ENCODE measurements at regions not wholly inside any gene's neighbourhood (a gene's known extent, or its start where the extent isn't known, plus 50 kb on each side); places are given as distances from the start of the nearest gene placed in this dataset.

DNA sequence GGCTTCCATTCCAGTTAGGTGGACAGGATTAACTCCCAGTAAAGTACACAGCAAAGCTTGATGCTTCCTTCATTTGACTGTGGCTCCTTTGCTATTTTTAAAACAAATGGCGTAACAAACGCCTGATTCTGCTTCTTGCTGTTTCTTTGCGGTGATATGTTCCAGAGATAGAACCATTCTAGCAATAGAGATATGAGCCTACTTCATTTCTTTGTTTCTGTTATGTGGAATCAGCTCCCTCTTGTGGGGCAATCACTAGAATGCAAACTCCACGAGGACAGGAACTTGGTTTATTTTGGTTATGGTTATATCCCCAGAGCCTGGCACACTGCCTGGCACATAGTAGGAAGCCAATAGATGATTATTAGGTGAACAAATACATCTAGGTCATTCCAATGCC lies 122.6 kb upstream of the SLC6A11 start:
- TF ChIP-seq BACH2 (CRISPR knock-in tag; IDR thresholded peaks at IDR 0.05; ENCODE audit: borderline replicate concordance) (no peak), RARB (CRISPR knock-in tag; IDR thresholded peaks at IDR 0.05) (no peak), OSR1 (CRISPR knock-in tag; IDR thresholded peaks at IDR 0.05) (no peak), TCF4 (CRISPR knock-in tag; IDR thresholded peaks at IDR 0.05; ENCODE audit: borderline replicate concordance) (no peak), ZFP30 (CRISPR knock-in tag; IDR thresholded peaks at IDR 0.05) (no peak), CREB5 (CRISPR knock-in tag; IDR thresholded peaks at IDR 0.05; ENCODE audit: low read depth) (no peak), ZC3H10 (CRISPR knock-in tag; IDR thresholded peaks at IDR 0.05) (no peak), ISL1 (CRISPR knock-in tag; IDR thresholded peaks at IDR 0.05) (no peak), PPARA (CRISPR knock-in tag; IDR thresholded peaks at IDR 0.05; ENCODE audit: borderline replicate concordance) (no peak)
- TF ChIP-seq, protein P1, sequence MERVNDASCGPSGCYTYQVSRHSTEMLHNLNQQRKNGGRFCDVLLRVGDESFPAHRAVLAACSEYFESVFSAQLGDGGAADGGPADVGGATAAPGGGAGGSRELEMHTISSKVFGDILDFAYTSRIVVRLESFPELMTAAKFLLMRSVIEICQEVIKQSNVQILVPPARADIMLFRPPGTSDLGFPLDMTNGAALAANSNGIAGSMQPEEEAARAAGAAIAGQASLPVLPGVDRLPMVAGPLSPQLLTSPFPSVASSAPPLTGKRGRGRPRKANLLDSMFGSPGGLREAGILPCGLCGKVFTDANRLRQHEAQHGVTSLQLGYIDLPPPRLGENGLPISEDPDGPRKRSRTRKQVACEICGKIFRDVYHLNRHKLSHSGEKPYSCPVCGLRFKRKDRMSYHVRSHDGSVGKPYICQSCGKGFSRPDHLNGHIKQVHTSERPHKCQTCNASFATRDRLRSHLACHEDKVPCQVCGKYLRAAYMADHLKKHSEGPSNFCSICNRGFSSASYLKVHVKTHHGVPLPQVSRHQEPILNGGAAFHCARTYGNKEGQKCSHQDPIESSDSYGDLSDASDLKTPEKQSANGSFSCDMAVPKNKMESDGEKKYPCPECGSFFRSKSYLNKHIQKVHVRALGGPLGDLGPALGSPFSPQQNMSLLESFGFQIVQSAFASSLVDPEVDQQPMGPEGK (CRISPR knock-in tag; IDR thresholded peaks at IDR 0.05; ENCODE audit: borderline replicate concordance) = no peak
